GM18519 (cell line): ENCODE measurements at regions not wholly inside any gene's neighbourhood (a gene's known extent, or its start where the extent isn't known, plus 50 kb on each side); places are given as distances from the start of the nearest gene placed in this dataset.
"Not testable (repeated sequence)": the region's sequence is repeated elsewhere in the genome, so short reads cannot be mapped to it uniquely, and the experiment has no call there.

Source experiments
- ATAC-seq: cut with Tn5 transposase; IDR thresholded peaks from one replicate; pipeline ENCODE4 v1.9.1; 2021; ENCODE audit warnings: mild to moderate bottlenecking, moderate library complexity; ENCODE audit not compliant: unreplicated experiment, low FRiP score

DNA sequence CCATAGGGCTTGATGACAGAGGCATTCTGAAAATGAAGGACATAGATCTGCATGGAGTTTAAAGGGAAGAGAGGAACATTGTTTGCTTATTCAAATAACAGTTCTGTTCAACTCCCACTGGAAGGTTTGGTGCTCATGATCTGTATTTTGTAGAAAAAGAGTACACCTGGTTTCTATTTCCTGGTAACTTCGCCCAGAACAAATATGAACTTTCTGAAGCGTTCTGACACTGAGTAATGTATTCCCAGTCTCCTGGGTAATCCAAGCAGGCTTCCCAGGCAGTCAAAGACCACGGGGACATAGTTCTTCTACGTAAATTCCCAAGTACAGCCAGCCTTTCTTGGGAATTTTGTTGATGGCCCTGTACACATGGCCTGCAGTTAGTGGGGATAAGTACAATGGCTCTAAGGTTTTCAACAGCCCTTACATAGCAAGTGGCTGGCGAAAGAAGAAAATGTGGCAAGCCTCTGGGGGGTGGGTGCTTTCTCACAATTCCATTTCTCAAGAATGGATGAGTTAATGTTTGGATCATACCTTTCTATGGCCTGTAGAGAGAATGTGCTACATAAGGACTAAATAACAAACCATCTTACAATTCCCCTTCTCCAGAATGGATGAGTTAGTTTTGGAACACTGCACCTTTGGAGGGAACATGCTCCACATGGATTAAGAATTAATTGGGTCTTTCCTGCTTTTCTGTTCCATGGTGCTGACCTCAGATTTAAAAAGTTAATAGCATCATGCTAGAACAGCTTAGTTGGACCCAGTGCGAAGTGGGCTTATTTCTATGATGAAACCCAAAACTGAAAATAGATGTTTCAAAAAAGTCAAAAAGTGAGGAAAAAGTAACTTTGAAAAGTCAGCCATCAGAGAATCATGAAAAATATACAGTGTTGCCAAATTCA lies 52.7 kb downstream of the COL6A6 start:
- ATAC-seq, result no peak

DNA sequence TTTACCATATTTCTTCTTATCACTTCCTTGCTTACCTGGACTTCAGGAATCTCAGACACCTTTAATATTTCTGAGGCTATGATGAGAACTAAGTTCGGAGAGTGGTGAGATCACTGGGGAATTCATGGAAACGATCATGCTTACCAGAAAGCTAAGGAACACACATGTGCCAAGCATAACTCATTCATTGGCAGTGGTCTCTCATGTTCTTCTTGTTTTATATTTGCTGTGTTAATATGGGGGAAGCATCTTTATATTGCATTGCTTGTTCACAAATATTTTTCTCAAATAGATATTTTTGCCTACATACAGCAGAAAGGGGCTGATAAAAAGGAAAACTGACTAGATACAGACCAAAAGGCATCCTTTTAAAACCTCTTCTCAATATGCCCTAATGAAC lies 55.8 kb downstream of the COL6A6 start:
- ATAC-seq, result no peak

DNA sequence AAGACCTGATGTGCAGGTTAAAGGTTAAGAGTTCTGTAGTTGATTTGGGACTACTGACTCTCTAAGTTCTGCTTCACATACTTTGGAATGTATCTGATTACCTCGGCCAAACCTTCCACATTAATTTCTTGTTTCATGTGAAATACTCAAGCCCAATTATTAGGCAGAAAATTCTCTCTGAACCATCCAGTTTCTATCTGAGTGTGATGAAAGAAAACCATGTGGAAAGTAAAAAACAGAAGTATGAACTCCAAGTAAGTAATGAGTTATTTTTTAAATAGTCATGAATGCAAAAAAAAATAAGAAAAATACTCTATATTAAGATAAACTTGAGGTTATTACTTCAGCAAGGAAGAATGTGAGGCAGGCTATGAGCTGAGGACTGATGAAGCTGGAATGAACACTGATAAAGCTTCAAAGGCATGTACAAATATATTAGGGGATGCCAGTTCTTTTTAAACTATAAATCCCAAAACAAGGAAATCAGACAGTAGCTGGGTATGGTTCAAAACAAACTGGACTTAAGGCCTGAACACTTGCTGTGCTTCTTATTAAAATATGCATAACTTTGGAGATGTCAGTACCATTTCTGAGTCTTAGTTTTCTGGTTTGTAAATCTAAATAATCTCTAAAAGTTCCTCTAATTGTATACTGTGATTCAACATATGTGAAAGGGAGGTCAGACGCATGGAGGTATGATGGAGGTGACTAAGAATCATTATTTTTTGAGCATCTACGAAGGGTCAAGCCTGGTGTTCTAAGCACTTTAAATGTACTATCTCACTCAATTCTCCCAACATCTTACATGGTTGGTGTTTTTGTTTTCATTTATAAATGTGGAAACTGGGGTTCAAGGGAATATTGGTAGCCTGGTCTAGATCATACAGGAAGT lies 59.6 kb downstream of the COL6A6 start:
- ATAC-seq, result no peak

DNA sequence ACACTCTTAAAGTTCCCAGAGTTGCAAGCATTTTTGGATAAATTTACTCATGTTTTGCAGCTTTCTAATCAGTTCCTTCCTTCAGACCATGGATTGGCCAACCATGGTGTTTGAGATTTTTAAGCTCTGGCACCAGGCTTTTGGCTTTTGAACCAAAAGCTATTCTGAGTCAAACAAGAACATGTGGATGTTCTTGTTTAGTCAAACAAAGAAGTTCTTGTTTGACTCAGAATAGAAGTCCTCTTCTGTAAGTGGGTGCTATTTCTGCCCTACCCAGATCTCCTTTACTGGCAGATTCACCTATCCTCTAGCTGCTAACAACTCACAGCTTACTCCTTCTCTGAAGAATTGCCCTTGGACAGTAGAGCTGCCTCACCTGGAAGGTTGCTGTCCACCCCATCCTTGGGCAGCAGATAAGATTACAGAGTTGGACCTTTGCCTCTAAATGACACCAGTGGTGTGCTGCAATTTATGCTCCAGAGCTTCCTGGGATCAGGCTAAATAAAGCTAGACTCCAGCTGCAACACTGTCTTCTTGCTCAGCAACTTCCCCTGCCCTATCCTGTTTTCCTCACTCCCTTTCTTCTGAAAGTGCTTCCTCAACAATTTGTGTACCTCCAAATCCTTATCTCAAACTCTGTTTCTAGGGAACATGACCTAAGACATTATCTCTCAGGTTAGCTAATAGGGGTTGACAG lies 65.6 kb downstream of the COL6A6 start:
- ATAC-seq, result peak; percentile 93

DNA sequence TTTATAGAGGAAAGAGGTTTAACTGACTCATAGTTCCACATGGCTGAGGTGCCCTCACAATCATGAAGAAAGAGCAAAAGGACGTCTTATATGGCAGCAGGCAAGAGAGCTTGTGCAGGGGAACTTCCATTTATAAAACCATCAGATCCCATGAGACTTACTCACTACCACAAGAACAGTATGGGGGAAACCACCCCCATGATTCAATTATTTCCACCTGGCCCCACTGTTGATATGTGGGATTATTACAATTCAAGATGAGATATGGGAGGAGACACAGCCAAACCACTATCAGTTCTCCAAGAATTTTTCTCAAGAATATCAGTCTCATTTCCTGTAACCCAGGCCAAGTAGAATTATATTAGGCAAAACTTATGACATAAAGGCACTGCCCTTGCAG lies 77.8 kb downstream of the COL6A6 start:
- ATAC-seq, result not testable (repeated sequence)

DNA sequence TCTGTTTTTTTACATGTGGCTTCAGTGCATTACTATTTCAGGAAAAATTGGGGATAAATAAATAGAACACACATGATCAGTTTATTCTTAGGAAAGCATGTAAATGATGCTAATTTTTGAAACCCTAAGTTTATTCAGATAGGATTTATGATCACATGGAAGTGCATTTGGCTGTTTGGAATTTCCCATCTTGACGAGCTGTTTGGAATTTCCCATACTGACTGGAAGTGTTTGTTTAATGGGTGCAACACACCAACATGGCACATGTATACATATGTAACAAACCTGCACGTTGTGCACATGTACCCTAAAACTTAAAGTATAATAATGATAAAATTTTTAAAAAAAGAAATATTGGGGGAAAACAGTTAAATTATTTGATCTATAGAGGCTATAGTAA lies 79.5 kb downstream of the COL6A6 start:
- no peak for ATAC-seq

DNA sequence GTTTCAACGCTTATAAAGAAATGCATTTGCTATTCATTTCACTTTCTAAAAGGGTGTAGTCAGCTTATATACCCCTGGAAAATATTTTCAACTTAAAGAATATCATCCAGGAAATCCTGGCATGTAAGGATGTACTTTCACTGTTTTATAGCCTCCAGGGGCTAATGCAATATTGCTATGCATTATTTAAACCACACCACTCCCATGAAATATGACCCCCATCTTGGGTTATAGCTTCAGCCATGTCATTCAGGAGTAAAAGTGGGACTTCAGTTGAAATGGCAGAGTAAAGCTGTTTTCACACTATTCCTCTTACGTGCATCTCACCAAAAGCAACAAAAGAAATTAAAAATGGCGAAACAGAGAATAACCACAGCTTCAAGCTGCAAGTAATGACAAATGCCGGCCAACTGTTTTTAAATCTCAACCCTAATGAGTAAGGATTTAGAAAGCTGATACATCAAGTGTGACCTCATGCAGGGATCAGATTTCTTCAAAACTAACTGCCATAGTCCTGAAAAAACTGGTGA lies 84.5 kb downstream of the COL6A6 start:
- ATAC-seq, result no peak

DNA sequence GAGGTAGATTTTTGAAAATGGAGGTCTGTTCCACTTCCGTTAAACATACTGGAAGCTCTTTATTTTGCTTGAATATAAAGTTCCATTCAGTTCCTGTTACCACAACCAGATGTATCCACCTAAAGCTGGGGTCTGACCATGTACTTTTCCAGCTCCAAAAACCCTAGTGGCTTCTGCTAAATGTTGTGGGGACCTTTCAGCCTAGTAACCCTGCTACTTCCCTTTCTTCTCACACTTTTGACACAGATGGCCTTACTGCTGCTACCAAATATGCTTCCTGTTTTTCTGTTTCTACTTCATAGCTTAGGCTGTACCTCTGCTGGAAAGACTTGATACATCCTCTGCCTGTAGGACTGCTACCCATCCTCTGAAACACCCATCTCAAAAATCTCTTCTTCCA lies 87.8 kb downstream of the COL6A6 start:
- no peak for ATAC-seq

DNA sequence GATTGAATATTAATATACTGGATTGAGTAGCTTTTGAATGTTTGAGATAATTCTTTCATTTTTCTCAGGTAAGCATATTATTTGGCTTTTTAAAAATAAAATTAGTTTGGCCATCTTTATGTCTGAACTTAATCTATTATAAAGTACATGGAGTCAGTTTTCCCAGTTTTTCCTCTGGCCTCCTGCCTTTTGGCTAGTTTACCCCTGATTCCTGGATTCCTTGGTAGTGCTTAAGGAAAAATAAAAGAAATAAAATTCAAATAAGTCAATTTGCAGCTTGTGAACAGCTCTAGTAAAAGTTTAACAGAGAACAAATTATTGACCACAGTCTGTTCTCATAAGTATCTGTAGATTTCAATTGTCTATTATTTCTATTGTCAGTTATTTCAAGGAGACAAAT lies 89.4 kb downstream of the COL6A6 start:
- no peak for ATAC-seq

DNA sequence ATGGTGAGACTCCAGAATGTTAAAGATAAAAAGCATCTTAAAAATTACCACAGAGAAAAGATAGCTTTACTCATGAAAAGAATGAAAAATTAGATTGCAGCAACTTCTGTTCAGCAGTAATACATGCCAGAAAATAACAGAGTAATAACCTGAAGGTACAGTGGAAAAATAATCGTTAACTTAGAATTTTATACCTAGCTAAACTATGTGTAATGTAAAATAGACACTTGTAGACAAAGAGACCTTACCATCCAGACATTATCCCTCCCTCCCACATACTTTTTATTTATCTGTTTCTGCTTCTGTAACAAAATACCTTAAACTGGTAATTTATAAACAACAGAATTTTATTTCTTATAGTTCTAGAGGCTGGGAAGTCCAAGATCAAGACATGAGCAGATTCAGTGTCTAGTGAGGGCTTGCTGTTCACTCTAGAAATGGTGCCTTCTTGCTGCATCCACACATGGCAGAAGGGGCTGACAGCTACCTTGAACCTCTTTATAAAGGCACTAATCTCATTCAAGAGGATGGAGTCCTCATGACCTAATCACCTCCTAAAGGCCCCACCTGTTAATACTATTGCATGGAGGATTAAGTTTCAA lies 90.7 kb downstream of the COL6A6 start:
- no peak for ATAC-seq

DNA sequence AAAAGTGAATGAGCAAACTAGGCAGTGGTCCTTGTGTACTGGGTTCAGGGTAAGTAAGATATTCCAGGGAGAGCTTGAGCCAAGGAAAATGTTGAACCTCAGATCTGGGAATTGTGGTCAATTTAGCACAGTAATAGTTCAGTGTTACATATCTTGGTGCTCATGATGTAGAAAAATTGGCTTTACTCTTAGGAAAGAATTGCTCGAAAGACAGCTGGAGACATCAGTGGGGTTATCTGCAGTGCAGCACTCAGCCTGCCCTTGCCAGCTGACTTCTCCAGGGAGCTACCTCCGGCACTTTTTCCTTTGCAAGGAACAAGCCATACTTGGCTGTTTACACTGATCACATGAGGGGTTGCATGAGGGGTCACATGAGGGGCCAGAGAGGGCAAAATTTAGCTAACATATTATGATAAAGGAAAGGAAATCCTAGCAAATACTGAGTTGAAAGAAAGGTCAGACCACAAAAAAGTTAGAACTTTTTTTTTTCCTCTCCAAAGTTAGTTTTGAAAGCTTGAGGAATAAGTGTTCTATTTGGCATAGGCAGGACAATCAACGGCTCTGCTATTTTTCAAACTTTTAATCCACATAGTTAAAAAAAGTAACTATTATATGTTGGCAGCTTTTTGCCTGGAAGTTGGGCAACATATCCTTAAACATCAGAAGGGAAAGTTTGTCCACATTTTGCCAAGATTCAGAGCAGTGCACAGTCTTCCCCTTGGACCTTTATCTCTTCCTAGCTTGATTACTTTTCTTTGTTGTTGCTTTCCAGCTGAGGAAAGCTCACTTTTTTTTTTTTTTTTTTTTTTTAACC lies 92.4 kb downstream of the COL6A6 start:
- ATAC-seq, result no peak

DNA sequence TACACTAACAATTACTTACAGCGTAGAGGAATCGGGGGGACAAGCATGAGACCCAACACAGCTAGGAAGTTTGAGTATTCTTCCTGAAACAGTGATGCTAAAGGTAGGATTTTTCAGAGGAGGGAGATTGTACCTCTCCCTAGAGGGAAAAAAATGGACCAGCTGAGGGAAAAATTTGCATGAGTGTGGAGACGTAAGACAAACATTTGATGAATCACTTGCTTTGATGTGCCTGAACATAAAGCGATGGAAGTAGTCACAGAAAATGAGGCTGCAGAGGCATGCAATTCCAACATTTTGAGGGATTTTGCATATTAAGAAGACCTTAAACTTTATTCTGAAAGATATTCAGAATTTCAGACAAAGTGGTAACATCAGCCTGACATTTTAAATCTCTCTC lies 102.2 kb downstream of the COL6A6 start:
- no peak for ATAC-seq

DNA sequence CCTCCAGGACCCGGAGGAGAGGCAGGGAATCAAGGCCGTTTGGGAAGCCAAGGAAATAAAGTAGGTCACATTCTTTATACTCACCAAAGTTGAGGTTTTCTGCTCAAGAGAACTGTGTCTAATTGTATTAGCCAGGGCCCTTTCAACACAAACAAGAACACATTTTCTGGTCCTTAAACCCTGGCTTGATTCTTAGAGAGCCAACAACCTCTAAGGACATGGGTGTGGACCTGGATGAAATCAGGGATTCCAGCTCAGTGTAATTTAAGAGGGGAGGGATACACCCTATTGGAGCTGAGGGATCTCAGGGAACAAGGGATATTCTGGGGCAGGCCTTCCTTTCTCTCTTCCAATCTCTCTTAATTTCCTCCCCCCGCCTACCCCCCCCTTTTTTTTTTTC lies 104.8 kb downstream of the COL6A6 start:
- ATAC-seq, result no peak

DNA sequence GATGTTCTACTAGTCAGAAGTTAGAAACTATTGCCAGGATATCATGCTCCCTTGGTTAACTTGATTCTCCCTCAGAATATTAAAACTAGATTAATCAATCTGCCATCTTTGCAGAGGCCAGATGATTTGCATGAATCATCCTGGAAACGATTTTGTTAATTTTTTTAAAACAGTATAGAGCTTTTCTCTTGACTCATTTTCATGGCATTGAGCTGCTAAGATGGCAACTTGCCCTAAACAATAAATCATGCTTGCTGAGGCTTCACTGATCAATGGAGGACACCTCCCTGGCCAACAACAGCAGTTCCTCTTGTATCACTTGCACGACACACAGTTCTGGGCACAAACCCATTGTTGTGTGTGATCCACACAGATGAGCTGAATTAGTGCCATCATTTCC lies 109.1 kb downstream of the COL6A6 start:
- ATAC-seq, result no peak

DNA sequence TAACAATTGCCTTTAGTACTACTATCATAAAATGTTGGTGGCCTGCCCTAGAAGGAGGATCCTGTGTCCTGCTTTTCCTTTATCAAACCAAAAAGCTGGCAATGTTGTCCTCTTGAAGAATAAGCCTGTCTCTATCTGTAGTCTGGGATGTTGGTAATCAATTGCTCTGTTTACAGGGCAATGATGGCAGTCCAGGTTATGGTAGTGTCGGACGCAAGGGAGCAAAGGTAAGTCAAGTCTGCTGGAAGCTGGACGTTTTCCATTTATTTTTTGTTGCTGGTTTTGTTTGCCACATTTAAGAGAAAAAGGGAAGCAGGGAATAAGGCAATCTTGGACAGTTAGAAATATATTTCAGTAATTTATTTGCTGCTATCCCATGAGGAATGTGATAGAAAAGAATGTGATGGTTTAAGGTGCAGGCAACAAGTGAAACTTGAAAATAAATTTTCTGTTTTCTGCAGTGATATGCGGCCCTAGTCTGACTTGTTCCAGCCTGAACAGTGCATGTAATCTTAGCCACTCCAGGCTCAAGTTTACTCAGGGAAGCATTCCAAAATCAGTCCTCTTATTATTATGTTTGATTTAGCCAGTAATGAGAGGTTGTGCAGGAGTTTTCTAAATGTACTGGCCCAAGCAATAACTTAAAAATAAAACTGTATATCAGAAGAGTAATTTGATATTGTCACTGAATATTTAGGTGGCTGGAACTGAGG lies 110.3 kb downstream of the COL6A6 start:
- ATAC-seq, result no peak

DNA sequence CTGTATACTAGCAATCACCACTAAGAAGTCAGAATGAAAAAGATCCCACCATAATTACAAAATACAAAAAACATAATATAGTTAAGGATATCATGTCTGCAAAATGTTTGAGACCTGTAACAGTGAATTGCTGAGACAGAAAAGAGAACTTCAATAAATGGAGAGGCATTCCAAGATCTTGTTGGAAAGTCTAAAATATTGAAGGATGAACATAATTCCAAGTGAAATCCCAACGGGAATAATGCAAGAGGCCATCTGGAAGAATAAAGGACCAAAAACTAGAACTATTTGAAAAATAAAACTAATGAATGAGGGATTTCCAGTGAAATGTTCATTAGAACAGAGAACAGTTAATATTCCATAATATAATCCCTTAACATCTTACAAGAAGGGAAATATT lies 110.9 kb downstream of the COL6A6 start:
- no peak for ATAC-seq
